ENCODE measurements at regions not wholly inside any gene's neighbourhood (a gene's known extent, or its start where the extent isn't known, plus 50 kb on each side); places are given as distances from the start of the nearest gene placed in this dataset.

DNA sequence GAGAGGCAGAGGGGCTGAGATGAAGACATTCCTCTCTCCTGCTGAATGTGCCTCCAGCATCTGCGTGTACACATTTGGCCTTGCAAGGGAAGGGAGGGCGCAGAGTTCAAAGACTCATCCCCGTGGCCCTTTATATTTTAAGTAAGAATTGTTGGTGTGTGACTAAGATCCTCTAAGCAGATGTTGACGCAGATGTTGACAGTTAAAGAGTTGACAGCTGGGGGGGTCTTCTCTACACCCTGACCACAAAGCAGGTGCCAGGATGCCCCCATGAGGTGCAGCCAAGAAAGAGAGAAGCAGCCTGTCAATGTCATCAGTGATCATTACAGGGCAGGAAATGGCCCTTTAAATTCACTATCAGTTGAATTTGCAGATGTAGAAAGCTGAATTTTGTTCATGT is 262.9 kb downstream of the IRX1 start:
- 67% methylated on average over 1 of the region's 4 CpGs for WGBS (ENCODE audit: insufficient coverage)

GRCh38 chr5:3862906-3863305 is 267.3 kb downstream of the IRX1 start:
- Histone ChIP-seq H3K27ac (ENCODE audit: low read length) (no peak overlapping the region), H3K4me1 (ENCODE audit: control insufficient read depth, insufficient read depth, low read length) (no peaks in the 10 kb centered on the region), H3K36me3 (ENCODE audit: control insufficient read depth, insufficient read depth, low read length) (no peaks in the 10 kb centered on the region), H3K4me3 (ENCODE audit: low read length) (no peak overlapping the region), H3K9me3 (replicated peaks; ENCODE audit: control insufficient read depth, low read depth, low read length) (peaks cover 2% of the 10 kb centered on the region), H3K27me3 (ENCODE audit: control insufficient read depth, insufficient read depth, low read length) (no peaks in the 10 kb centered on the region)
- no peak for DNase-seq
- WGBS (ENCODE audit: insufficient coverage): 74% methylated on average over 3 of the region's 4 CpGs

More for the DNA sequence above, 262.9 kb downstream of the IRX1 start:
- H3K27me3 ChIP-seq (ENCODE audit: control insufficient read depth, insufficient read depth, low read length): no peaks in the 10 kb centered on the region
- H3K4me3 ChIP-seq (ENCODE audit: low read length): no peak overlapping the region
- H3K9me3 ChIP-seq (replicated peaks; ENCODE audit: control insufficient read depth, low read depth, low read length): peaks cover under 1% of the 10 kb centered on the region
- no peaks in the 10 kb centered on the region for H3K4me1 ChIP-seq (ENCODE audit: control insufficient read depth, insufficient read depth, low read length)
- no peak overlapping the region for H3K27ac ChIP-seq (ENCODE audit: low read length)
- no peaks in the 10 kb centered on the region for H3K36me3 ChIP-seq (ENCODE audit: control insufficient read depth, insufficient read depth, low read length)
- DNase-seq: no peak

- no peaks in the 10 kb centered on the region for H3K9me3 ChIP-seq (replicated peaks; ENCODE audit: control insufficient read depth, low read depth, low read length)
- no peak for DNase-seq
- no peaks in the 10 kb centered on the region for H3K27me3 ChIP-seq (ENCODE audit: control insufficient read depth, insufficient read depth, low read length)
- H3K27ac ChIP-seq (ENCODE audit: low read length): no peak overlapping the region
- H3K4me1 ChIP-seq (ENCODE audit: control insufficient read depth, insufficient read depth, low read length): no peaks in the 10 kb centered on the region
- H3K4me3 ChIP-seq (ENCODE audit: low read length): no peak overlapping the region
- WGBS (ENCODE audit: insufficient coverage): 83% methylated on average over 6 of the region's 10 CpGs
- no peaks in the 10 kb centered on the region for H3K36me3 ChIP-seq (ENCODE audit: control insufficient read depth, insufficient read depth, low read length)
Observed at GRCh38 chr5:3875144-3875543, 279.5 kb downstream of the IRX1 start.

DNA sequence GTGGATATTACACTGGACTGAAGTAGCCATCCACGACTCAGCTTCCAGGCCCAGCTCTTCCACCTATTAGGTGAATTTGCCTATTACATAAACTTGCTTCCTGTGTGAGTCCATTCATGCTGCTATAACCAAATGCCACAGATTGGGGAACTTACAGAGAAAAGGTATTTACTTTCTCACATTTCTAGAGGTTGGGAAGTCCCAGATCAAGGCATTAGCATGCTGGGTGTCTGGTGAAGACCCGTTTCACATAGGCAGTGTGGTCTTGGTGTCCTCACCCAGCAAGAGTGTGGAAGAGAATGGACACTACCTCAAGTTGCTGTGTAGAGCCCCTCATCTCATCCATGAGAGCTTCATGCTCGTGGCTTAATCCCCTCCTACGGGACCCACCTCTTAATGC is 282.6 kb downstream of the IRX1 start:
- Histone ChIP-seq H3K36me3 (ENCODE audit: control insufficient read depth, insufficient read depth, low read length) (no peaks in the 10 kb centered on the region), H3K4me3 (ENCODE audit: low read length) (no peak overlapping the region), H3K4me1 (ENCODE audit: control insufficient read depth, insufficient read depth, low read length) (no peaks in the 10 kb centered on the region), H3K27ac (ENCODE audit: low read length) (no peak overlapping the region), H3K27me3 (ENCODE audit: control insufficient read depth, insufficient read depth, low read length) (no peaks in the 10 kb centered on the region), H3K9me3 (replicated peaks; ENCODE audit: control insufficient read depth, low read depth, low read length) (no peaks in the 10 kb centered on the region)
- no peak for DNase-seq
- no CpG with 5 or more reads among the region's 4 CpGs for WGBS (ENCODE audit: insufficient coverage)

GRCh38 chr5:3883040-3883439 is 287.4 kb downstream of the IRX1 start:
- H3K4me1 ChIP-seq (ENCODE audit: control insufficient read depth, insufficient read depth, low read length): no peaks in the 10 kb centered on the region
- DNase-seq: no peak
- H3K27ac ChIP-seq (ENCODE audit: low read length): no peak overlapping the region
- no peaks in the 10 kb centered on the region for H3K36me3 ChIP-seq (ENCODE audit: control insufficient read depth, insufficient read depth, low read length)
- 69% methylated on average over 11 of the region's 11 CpGs for WGBS (ENCODE audit: insufficient coverage)
- no peak overlapping the region for H3K4me3 ChIP-seq (ENCODE audit: low read length)
- H3K9me3 ChIP-seq (replicated peaks; ENCODE audit: control insufficient read depth, low read depth, low read length): no peaks in the 10 kb centered on the region
- no peaks in the 10 kb centered on the region for H3K27me3 ChIP-seq (ENCODE audit: control insufficient read depth, insufficient read depth, low read length)

DNA sequence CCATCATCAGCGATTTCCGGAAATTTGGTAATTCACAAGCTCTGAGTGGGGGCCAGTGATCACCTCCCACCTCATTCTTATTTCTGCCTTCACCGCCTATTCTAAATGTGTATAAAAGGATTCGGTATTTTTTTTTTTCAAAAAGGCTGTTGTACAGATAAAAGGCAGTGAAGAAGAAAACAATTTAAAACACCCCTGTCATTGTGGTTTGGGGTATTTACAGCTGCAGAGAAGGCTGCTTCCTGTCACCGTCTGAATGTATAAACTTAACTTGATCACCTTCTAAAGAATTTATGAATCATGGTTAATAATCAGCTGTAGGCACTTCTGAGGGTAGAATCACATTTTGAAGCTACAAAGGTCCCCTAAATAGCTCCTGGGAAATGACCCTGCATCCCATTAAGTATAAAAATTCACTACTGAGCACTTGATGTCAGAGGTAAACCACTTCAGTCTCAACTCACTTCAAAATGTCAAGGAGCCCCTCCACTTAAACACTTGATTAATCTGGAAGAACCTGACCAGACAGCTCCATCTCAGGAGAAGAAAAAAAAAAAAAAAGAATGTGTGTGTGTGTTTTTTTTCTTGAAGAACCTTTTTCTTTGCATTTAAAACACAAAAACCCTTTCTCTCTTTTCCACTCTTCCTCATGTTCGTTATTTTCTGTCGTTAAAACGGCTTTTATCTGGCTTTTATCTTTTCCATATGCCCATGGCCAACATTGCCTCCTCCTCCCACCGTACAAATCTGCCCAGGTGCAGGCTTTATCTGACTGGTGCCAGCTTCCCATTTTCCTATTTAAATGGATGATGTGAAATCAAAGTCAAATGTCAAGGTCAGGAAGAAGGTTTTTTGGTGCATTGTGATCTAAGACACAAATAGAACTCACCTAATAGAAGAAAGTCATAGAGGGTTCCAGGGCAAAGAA is 291.2 kb downstream of the IRX1 start:
- Histone ChIP-seq H3K27ac (ENCODE audit: low read length) (no peak overlapping the region), H3K4me1 (ENCODE audit: control insufficient read depth, insufficient read depth, low read length) (no peaks in the 10 kb centered on the region), H3K4me3 (ENCODE audit: low read length) (no peak overlapping the region), H3K9me3 (replicated peaks; ENCODE audit: control insufficient read depth, low read depth, low read length) (no peaks in the 10 kb centered on the region), H3K27me3 (ENCODE audit: control insufficient read depth, insufficient read depth, low read length) (peaks cover 2% of the 10 kb centered on the region), H3K36me3 (ENCODE audit: control insufficient read depth, insufficient read depth, low read length) (no peaks in the 10 kb centered on the region)
- WGBS (ENCODE audit: insufficient coverage): 0% methylated on average over 2 of the region's 9 CpGs
- no peak for DNase-seq

DNA sequence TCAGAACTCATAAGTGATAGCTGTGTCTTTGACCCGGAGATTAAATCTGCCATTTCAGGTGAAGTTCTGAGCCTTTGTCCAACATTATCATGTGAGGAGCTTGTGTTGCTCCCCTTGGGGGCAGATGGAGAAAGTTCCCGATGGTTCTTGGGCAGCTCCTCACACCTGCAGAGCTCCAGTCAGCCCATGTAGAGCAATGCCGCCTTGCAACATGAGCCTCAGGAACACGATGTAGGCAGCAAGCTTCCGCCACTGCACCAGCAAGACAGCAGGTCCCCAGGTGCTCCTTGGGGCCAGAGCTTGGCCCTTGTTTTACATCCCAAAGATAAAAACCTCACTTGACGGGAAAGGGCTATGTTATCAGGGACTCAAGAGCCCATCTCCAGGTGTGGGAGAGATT is 292.7 kb downstream of the IRX1 start:
- WGBS (ENCODE audit: insufficient coverage): 62% methylated on average over 4 of the region's 6 CpGs
- H3K27me3 ChIP-seq (ENCODE audit: control insufficient read depth, insufficient read depth, low read length): peaks cover 2% of the 10 kb centered on the region
- DNase-seq: no peak

DNA sequence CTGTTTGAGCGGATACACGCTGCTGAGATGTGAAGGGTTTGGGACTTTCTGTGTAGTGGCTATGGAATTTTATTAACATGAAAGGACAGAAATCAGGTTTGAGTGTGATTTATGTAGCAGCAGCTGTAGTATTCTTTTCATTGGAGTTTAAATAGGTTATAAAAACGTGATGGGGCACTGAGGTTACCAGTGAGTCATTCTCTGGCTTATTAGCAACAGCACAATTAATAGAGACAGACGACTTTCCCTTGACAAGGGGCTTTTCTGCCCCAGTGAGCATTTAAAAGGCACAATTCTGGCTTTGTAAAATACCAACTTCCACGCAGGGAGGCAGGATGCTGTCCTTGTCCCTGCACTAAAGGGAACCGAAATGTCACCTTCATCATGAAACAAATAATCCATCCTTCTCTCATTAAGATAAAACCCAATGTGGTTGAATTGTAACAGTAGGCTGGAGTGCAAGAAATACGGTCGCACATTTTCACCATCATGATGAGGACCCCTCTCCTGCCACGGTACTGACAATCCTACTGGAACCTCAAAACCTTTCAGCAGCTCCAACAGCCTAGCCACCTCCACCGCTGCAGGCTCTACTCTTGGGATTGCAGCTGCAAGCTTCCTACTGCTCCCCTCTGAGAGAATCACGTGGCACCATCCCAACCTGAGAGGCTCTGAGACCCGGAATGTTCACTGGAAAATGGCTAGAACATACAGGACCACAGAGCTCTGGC is 293.9 kb downstream of the IRX1 start:
- Histone ChIP-seq H3K27ac (ENCODE audit: low read length) (no peak overlapping the region), H3K27me3 (ENCODE audit: control insufficient read depth, insufficient read depth, low read length) (peaks cover 2% of the 10 kb centered on the region), H3K36me3 (ENCODE audit: control insufficient read depth, insufficient read depth, low read length) (no peaks in the 10 kb centered on the region), H3K9me3 (replicated peaks; ENCODE audit: control insufficient read depth, low read depth, low read length) (no peaks in the 10 kb centered on the region), H3K4me1 (ENCODE audit: control insufficient read depth, insufficient read depth, low read length) (no peaks in the 10 kb centered on the region), H3K4me3 (ENCODE audit: low read length) (no peak overlapping the region)
- WGBS (ENCODE audit: insufficient coverage): 54% methylated on average over 9 of the region's 12 CpGs
- DNase-seq: no peak

More for the DNA sequence above, 292.7 kb downstream of the IRX1 start:
- H3K36me3 ChIP-seq (ENCODE audit: control insufficient read depth, insufficient read depth, low read length): no peaks in the 10 kb centered on the region
- H3K4me3 ChIP-seq (ENCODE audit: low read length): no peak overlapping the region
- no peaks in the 10 kb centered on the region for H3K4me1 ChIP-seq (ENCODE audit: control insufficient read depth, insufficient read depth, low read length)
- no peak overlapping the region for H3K27ac ChIP-seq (ENCODE audit: low read length)
- no peaks in the 10 kb centered on the region for H3K9me3 ChIP-seq (replicated peaks; ENCODE audit: control insufficient read depth, low read depth, low read length)

- Histone ChIP-seq H3K4me1 (ENCODE audit: control insufficient read depth, insufficient read depth, low read length) (no peaks in the 10 kb centered on the region), H3K9me3 (replicated peaks; ENCODE audit: control insufficient read depth, low read depth, low read length) (no peaks in the 10 kb centered on the region), H3K4me3 (ENCODE audit: low read length) (no peak overlapping the region), H3K27me3 (ENCODE audit: control insufficient read depth, insufficient read depth, low read length) (peaks cover 2% of the 10 kb centered on the region), H3K27ac (ENCODE audit: low read length) (no peak overlapping the region), H3K36me3 (ENCODE audit: control insufficient read depth, insufficient read depth, low read length) (no peaks in the 10 kb centered on the region)
- DNase-seq: no peak
- WGBS (ENCODE audit: insufficient coverage): no CpG with 5 or more reads among the region's 3 CpGs
Observed at GRCh38 chr5:3891113-3891512, 295.5 kb downstream of the IRX1 start.

DNA sequence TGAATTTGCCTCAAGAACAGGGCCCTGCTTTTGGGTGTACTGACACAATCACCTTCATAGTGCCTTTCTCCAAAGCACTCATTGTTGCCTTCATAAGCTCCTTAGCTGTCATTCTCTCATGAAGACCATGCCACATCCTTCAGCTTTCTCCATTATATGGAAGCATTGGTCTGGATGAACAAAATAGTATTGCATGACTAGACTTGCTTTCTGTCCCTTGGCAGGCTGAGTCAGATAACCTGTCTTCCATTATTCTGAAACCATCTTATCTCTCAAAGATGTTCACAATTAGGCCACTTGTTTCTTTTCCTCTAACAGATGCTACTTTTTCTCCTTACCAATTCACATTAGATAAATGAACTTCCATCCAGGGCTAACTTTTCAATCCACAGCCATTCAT is 297.9 kb downstream of the IRX1 start:
- Histone ChIP-seq H3K27ac (ENCODE audit: low read length) (no peak overlapping the region), H3K4me1 (ENCODE audit: control insufficient read depth, insufficient read depth, low read length) (no peaks in the 10 kb centered on the region), H3K27me3 (ENCODE audit: control insufficient read depth, insufficient read depth, low read length) (peaks cover 2% of the 10 kb centered on the region), H3K36me3 (ENCODE audit: control insufficient read depth, insufficient read depth, low read length) (no peaks in the 10 kb centered on the region), H3K9me3 (replicated peaks; ENCODE audit: control insufficient read depth, low read depth, low read length) (no peaks in the 10 kb centered on the region), H3K4me3 (ENCODE audit: low read length) (no peak overlapping the region)
- no peak for DNase-seq

All from muscle of leg (tissue), 3 donors.